ENCODE measurements at regions not wholly inside any gene's neighbourhood (a gene's known extent, or its start where the extent isn't known, plus 50 kb on each side); places are given as distances from the start of the nearest gene placed in this dataset.

- no peak for TF ChIP-seq ZFX (IDR thresholded peaks at IDR 0.05)
- TF ChIP-seq CTCF (conservative IDR thresholded peaks at IDR 0.05) = no peak
- no peak overlapping the region for H3K27ac ChIP-seq
These were observed 102.3 kb downstream of the RND3 start for GRCh38 chr2:150385211-150385610.

- no peak for TF ChIP-seq CTCF (conservative IDR thresholded peaks at IDR 0.05)
- no peak for TF ChIP-seq ZFX (IDR thresholded peaks at IDR 0.05)
- H3K27ac ChIP-seq = no peak overlapping the region
These were observed 103.9 kb downstream of the RND3 start for GRCh38 chr2:150383587-150383986.

- H3K27ac ChIP-seq = no peak overlapping the region
- TF ChIP-seq ZFX (IDR thresholded peaks at IDR 0.05) (no peak), CTCF (conservative IDR thresholded peaks at IDR 0.05) (no peak)
These were observed 108.3 kb downstream of the RND3 start for GRCh38 chr2:150379166-150379565.

GRCh38 chr2:150378686-150379085 lies 108.8 kb downstream of the RND3 start:
- no peak for TF ChIP-seq ZFX (IDR thresholded peaks at IDR 0.05)
- no peak for TF ChIP-seq CTCF (conservative IDR thresholded peaks at IDR 0.05)
- no peak overlapping the region for H3K27ac ChIP-seq

GRCh38 chr2:150376553-150377335 lies 110.7 kb downstream of the RND3 start:
- TF ChIP-seq CTCF (conservative IDR thresholded peaks at IDR 0.05) (no peak), ZFX (IDR thresholded peaks at IDR 0.05) (no peak)
- H3K27ac ChIP-seq = no peak overlapping the region

- no peak for TF ChIP-seq ZFX (IDR thresholded peaks at IDR 0.05)
- no peak for TF ChIP-seq CTCF (conservative IDR thresholded peaks at IDR 0.05)
- H3K27ac ChIP-seq = no peak overlapping the region
These were observed 112.1 kb downstream of the RND3 start for GRCh38 chr2:150375333-150375732.

- H3K27ac ChIP-seq = no peak overlapping the region
- TF ChIP-seq CTCF (conservative IDR thresholded peaks at IDR 0.05) (no peak), ZFX (IDR thresholded peaks at IDR 0.05) (no peak)
These were observed 113.0 kb downstream of the RND3 start for GRCh38 chr2:150374492-150374891.

Measured in C4-2B (cell line).